Activated gamma-delta T cell treated with Interleukin-2 at 50 U/mL for 16 hours (primary cell): ENCODE measurements at regions not wholly inside any gene's neighbourhood (a gene's known extent, or its start where the extent isn't known, plus 50 kb on each side); places are given as distances from the start of the nearest gene placed in this dataset.

Source experiments
- DNase-seq: peaks from one replicate; pipeline ENCODE4 v3.0.0-alpha.2; 2020

- peak; percentile 51 for DNase-seq
Measured at GRCh38 chr3:23035927-23036640, 167.0 kb upstream of the UBE2E2 start.

DNA sequence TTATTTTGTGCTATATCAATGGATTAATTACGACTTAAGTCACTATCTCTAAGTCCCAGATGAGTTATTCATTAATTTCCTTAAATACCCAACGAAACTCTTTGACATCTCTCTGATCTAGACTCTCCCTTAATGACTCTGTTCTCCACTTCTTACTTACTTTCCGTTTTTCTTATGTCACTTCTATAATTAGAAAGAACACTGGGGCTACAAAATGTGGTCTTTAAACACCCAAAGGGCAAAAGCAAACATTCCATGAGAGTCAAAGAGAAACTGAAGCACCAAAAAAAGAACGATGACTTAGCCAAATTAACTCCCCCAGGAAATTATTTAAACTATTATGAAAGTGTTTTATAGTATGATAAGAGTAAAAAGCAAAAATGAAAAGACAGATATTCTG is 166.4 kb upstream of the UBE2E2 start:
- no peak for DNase-seq

- DNase-seq: no peak
Measured at GRCh38 chr3:23038471-23038870, 164.7 kb upstream of the UBE2E2 start.

- DNase-seq: no peak
Measured at GRCh38 chr3:23041918-23042696, 161.0 kb upstream of the UBE2E2 start.

DNA sequence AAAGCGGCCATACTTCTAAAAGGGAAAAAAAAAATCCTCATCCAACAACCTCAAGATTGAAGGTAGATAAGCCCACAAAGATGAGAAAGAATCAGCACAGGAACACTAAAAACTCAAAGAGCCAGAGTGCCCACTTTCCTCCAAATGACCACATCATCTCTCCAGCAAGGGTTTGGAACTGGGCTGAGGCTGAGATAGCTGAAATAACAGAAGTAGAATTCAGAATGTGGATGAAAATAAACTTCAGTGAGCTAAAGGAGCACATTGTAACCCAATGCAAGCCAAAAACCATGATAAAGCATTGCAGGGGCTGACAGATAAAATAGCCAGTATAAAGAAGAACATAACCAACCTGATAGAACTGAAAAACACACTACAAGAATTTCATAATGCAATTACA is 158.7 kb upstream of the UBE2E2 start:
- DNase-seq: no peak

- no peak for DNase-seq
Measured at GRCh38 chr3:23046536-23046935, 156.6 kb upstream of the UBE2E2 start.

DNA sequence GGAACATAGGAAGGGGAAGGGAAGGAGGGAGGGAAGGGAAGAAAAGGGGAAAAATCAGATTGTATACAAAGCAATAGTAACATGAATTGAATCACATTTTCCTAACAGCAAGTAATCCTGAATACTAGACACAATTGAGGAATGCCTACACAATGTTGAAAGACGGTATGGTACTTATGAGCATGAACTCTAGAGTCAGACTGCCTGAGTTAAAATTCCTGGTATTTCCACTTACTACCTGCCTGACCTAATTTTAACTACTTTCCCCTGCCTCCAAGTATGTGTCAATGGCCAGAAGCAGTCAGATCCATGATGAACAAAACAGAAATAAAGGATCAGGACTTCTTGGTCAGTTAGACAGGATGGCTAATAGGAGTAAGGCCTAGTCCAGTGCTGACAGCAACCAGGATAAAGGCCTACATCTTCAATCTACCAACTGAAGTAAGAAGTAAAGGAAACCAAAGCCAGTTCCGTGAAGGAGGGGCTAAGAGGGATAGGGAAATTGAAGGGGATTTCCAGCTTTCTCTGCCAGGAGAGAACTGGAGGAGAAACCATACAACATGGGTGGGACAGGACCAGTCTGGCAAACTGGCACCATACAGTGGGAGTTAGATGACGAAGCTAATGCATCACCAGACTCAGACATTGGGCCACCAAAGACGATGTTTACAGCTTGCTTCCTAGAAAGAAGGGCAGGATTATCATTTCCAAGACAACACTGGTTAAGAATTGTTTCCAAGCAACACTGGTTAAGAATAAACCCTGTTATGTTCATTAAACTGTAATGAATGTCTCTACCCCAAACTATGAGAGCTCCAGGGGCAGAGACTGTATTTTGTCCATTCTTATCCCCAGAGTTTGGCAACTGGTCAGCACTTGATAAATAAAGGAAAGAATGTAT is 151.6 kb upstream of the UBE2E2 start:
- DNase-seq: no peak

- no peak for DNase-seq
Measured at GRCh38 chr3:23052208-23052607, 150.9 kb upstream of the UBE2E2 start.

DNA sequence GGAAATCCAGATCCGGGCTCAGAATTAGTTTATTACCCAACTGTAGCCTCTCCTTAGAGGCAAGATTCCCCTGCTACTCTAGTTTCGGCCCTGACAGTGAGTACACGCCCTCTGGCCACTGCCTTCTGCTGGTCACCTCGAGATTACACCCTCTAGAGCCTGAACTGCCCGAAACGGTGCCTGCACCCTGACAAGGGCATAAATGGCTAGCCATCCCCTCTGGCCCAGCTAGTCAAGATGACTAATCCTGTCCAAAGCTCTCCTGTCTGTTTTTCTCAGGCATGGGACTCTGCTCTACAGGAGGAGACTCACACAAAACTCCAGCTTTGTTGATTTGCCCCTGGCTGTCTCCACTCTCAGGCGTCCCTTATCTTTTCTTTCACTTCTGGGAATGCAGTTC is 150.5 kb upstream of the UBE2E2 start:
- no peak for DNase-seq

GRCh38 chr3:23055733-23056376 is 147.3 kb upstream of the UBE2E2 start:
- no peak for DNase-seq

- DNase-seq: no peak
Measured at GRCh38 chr3:23062582-23062981, 140.5 kb upstream of the UBE2E2 start.

GRCh38 chr3:23062982-23063381 is 140.1 kb upstream of the UBE2E2 start:
- DNase-seq: no peak

GRCh38 chr3:23067116-23067515 is 136.0 kb upstream of the UBE2E2 start:
- no peak for DNase-seq

DNA sequence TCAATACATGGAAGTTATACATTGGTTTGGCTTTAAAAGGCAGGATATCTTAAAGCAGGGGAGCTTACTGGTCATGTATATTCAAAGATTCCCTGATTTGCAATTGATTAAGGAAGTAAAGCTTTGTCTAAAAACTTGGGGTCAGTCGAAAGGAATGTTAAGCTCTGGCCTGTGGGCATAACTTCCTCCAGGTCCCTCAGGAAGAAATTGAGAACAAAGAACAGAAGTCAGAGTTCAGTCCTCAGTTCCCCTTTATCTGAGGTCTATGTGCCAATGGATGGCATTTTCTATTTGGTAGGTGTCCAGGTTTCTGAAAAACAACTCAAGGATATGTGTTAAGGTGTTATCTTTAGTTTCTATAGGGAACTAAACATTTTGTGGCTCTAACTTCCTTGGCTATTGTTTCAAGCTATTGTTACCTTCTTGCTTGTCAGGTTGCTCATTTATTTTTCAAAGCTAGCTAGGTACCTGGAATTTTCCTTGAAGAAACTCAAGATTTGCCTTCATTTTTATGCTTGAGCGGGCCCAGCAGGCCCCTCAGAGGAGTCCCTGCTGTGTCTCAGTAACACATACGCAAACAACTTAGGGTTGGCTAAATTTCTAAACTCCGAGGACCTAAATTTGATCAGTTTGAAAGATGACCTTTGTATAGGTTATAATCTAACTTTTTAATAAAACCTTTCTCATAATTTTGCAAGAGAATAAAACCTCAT is 135.0 kb upstream of the UBE2E2 start:
- no peak for DNase-seq

- no peak for DNase-seq
Measured at GRCh38 chr3:23071296-23071695, 131.8 kb upstream of the UBE2E2 start.

DNA sequence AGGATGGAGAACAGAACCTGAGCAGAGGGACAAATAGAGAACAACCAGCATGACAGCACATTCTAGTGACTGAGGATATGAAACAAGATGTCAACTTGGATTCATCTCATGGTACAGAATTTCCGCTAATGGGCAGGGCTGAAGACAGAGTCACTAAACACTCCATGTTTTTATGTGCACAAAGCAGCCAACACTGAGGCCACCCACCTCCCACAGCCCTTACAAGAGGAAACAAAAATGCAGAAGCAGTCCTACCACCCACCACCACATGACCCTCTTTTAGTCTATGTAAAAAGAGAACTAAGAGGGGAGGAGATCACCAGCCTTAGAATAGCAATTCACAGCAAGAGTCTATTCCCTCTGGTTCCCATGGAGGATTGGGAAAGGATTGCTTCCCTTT is 131.4 kb upstream of the UBE2E2 start:
- no peak for DNase-seq

GRCh38 chr3:23072693-23073092 is 130.4 kb upstream of the UBE2E2 start:
- no peak for DNase-seq

- no peak for DNase-seq
Measured at GRCh38 chr3:23073724-23074305, 129.3 kb upstream of the UBE2E2 start.

DNA sequence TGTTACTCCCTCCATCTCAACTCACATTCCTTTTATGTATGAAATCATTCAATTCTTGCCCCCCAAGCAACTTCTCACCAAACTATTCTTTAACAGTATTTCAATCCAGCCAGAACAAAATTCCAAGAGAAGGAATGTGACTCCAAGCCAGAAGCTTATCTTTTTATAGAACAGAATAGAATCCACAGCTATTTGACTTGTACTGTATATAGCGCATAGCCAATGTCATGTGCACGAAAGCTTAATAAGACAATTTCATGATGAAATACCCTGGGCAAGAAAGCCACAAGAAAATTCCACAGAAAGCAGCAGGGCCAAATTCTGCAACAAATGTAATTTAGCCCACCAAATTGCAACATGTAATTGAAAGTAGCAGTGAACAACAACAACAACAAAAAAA is 127.6 kb upstream of the UBE2E2 start:
- DNase-seq: no peak

GRCh38 chr3:23076437-23076836 is 126.7 kb upstream of the UBE2E2 start:
- DNase-seq: no peak

DNA sequence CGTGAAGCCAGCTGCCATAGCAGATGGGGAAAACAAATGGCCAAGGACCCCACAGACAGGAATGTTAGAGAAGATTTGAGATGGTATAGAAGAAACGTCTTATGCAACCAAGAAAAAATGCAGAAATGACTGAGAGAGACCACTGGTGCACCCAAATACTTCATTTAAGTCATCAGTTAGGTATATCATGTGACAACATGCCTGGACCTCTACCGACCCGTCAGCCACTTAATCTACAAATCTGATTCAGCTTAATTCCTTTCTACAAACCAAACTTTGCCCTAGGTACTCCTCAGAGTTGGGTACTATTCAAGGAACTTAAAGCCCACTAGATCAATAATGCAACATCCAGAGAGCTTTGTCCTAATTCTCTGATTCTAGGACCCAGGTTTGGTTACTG is 126.0 kb upstream of the UBE2E2 start:
- DNase-seq: no peak

DNA sequence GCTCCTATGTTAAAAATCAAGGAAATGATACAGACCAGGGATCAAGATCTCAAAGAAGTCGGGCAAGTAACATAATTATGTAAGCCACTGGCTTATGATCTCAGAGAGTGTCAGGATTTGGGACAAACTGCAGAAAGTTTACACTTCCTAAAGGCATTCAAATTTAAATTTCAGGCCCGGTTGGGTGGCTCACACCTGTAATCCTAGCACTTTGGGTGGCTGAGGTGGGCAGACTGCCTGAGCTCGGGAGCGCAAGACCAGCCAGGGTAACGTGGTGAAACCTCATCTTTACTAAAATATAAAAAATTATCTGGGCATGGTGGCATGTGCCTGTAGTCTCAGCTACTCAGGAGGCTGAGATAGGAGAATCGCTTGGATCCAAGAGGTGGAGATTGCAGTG is 124.4 kb upstream of the UBE2E2 start:
- DNase-seq: no peak
